ENCODE measurements at regions not wholly inside any gene's neighbourhood (a gene's known extent, or its start where the extent isn't known, plus 50 kb on each side); places are given as distances from the start of the nearest gene placed in this dataset.

DNA sequence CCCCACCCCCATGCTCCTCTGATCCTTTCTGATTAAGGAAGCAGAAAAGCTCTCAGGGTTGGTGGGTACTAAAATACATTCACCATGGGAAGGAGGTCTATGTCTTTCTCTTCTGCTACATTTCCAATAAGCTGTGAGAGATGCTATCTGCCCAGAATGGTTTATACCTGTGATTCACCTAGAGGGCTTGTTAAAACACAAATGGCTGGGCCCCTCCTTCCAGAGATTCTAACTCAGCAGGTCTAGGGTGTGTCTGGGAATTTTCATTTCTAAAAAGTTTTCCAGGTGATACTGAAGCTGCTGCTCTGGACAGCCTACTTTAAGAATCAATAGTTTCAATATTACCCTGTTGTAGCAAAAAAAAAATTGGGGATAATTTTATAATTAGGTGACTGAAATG lies 772.2 kb upstream of the ZEB2 start:
- H3K27ac ChIP-seq: no peak overlapping the region
- TF ChIP-seq, protein P1, sequence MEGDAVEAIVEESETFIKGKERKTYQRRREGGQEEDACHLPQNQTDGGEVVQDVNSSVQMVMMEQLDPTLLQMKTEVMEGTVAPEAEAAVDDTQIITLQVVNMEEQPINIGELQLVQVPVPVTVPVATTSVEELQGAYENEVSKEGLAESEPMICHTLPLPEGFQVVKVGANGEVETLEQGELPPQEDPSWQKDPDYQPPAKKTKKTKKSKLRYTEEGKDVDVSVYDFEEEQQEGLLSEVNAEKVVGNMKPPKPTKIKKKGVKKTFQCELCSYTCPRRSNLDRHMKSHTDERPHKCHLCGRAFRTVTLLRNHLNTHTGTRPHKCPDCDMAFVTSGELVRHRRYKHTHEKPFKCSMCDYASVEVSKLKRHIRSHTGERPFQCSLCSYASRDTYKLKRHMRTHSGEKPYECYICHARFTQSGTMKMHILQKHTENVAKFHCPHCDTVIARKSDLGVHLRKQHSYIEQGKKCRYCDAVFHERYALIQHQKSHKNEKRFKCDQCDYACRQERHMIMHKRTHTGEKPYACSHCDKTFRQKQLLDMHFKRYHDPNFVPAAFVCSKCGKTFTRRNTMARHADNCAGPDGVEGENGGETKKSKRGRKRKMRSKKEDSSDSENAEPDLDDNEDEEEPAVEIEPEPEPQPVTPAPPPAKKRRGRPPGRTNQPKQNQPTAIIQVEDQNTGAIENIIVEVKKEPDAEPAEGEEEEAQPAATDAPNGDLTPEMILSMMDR (IDR thresholded peaks at IDR 0.05): no peak
- no peak for TF ChIP-seq POLR2A (IDR thresholded peaks at IDR 0.05)
- no peaks in the 10 kb centered on the region for H3K36me3 ChIP-seq (ENCODE audit: low read depth, missing control alignments)
- H3K9me3 ChIP-seq: no peaks in the 10 kb centered on the region
- H3K27me3 ChIP-seq: no peaks in the 10 kb centered on the region
- no peaks in the 10 kb centered on the region for H3K4me1 ChIP-seq
- intact Hi-C loops (cut with DNase I; ENCODE audit: low total_unique reads): no loop called here
- H3K4me3 ChIP-seq: no peak overlapping the region
- DNase-seq: no peak

- H3K36me3 ChIP-seq (ENCODE audit: low read depth, missing control alignments): no peaks in the 10 kb centered on the region
- intact Hi-C loops (cut with DNase I; ENCODE audit: low total_unique reads): no loop called here
- H3K4me3 ChIP-seq: no peak overlapping the region
- H3K9me3 ChIP-seq: no peaks in the 10 kb centered on the region
- H3K27me3 ChIP-seq: no peaks in the 10 kb centered on the region
- DNase-seq: no peak
- WGBS, 2 donors: 69 to 74% methylated on average over 2 of the region's 2 CpGs
- no peak for TF ChIP-seq POLR2A (IDR thresholded peaks at IDR 0.05)
- TF ChIP-seq, protein P1 (IDR thresholded peaks at IDR 0.05): no peak
- no peaks in the 10 kb centered on the region for H3K4me1 ChIP-seq
- no peak overlapping the region for H3K27ac ChIP-seq
Measured at GRCh38 chr2:145290986-145291385, 771.1 kb upstream of the ZEB2 start.

GRCh38 chr2:145289946-145290345 lies 770.0 kb upstream of the ZEB2 start:
- no peak overlapping the region for H3K27ac ChIP-seq
- no peaks in the 10 kb centered on the region for H3K9me3 ChIP-seq
- no peak overlapping the region for H3K4me3 ChIP-seq
- TF ChIP-seq, protein P1 (IDR thresholded peaks at IDR 0.05): no peak
- no peak for TF ChIP-seq POLR2A (IDR thresholded peaks at IDR 0.05)
- intact Hi-C loops (cut with DNase I; ENCODE audit: low total_unique reads): no loop called here
- WGBS, 2 donors: 42 to 52% methylated on average over 4 of the region's 4 CpGs
- no peaks in the 10 kb centered on the region for H3K36me3 ChIP-seq (ENCODE audit: low read depth, missing control alignments)
- no peak for DNase-seq
- H3K4me1 ChIP-seq: no peaks in the 10 kb centered on the region
- no peaks in the 10 kb centered on the region for H3K27me3 ChIP-seq

GRCh38 chr2:145288650-145289496 lies 769.0 kb upstream of the ZEB2 start:
- no peak for DNase-seq
- no peaks in the 10 kb centered on the region for H3K27me3 ChIP-seq
- no peak overlapping the region for H3K27ac ChIP-seq
- TF ChIP-seq POLR2A (IDR thresholded peaks at IDR 0.05): no peak
- TF ChIP-seq, protein P1 (IDR thresholded peaks at IDR 0.05): no peak
- intact Hi-C loops (cut with DNase I; ENCODE audit: low total_unique reads): no loop called here
- no peaks in the 10 kb centered on the region for H3K9me3 ChIP-seq
- no peak overlapping the region for H3K4me3 ChIP-seq
- H3K36me3 ChIP-seq (ENCODE audit: low read depth, missing control alignments): no peaks in the 10 kb centered on the region
- no peaks in the 10 kb centered on the region for H3K4me1 ChIP-seq
- WGBS, 2 donors: 65 to 66% methylated on average over 3 of the region's 3 CpGs

DNA sequence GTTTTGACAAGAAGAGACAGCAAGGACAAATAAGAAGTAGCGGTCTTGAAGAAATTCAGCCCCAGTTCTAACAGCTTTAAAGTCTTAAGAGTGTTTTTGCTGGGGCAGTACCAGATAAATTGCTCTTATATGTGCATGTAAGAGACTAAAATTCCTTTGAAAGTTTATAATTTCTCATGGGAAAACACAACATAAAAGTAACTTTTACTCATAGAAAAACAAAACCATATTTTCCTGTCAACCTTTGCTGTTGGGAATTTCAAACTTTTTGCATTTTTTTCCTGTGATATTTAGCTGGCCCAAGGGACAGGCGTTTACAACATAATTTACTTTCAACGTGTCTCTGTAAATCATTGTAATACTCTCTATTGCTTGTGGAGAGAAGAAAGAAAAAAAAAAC lies 767.8 kb upstream of the ZEB2 start:
- no peak for TF ChIP-seq POLR2A (IDR thresholded peaks at IDR 0.05)
- TF ChIP-seq, protein P1 (IDR thresholded peaks at IDR 0.05): no peak
- Histone ChIP-seq H3K4me1 (no peaks in the 10 kb centered on the region), H3K4me3 (no peak overlapping the region), H3K9me3 (no peaks in the 10 kb centered on the region), H3K27ac (no peak overlapping the region), H3K36me3 (ENCODE audit: low read depth, missing control alignments) (no peaks in the 10 kb centered on the region), H3K27me3 (no peaks in the 10 kb centered on the region)
- WGBS, 2 donors: 50 to 52% methylated on average over 3 of the region's 3 CpGs
- intact Hi-C loops (cut with DNase I; ENCODE audit: low total_unique reads): no loop called here
- no peak for DNase-seq

Data from testis (tissue), 2 donors.